Loucy (cell line): ENCODE measurements at regions not wholly inside any gene's neighbourhood (a gene's known extent, or its start where the extent isn't known, plus 50 kb on each side); places are given as distances from the start of the nearest gene placed in this dataset.

Experiments used
- EZH2phosphoT487 ChIP-seq: fragments of 200-600 bp; IDR thresholded peaks from 2 replicates; pipeline ENCODE4 v1.6.1; 2018; ENCODE audit warnings: antibody characterized with exemption, mild to moderate bottlenecking, moderate library complexity, borderline replicate concordance
- TF ChIP-seq, protein P1 (sequence below): fragments of 200-600 bp; sonication (generic); conservative IDR thresholded peaks from 2 replicates; pipeline ENCODE4 v1.5.1; 2014; ENCODE audit warnings: mild to moderate bottlenecking, antibody characterized with exemption, low read length

DNA sequence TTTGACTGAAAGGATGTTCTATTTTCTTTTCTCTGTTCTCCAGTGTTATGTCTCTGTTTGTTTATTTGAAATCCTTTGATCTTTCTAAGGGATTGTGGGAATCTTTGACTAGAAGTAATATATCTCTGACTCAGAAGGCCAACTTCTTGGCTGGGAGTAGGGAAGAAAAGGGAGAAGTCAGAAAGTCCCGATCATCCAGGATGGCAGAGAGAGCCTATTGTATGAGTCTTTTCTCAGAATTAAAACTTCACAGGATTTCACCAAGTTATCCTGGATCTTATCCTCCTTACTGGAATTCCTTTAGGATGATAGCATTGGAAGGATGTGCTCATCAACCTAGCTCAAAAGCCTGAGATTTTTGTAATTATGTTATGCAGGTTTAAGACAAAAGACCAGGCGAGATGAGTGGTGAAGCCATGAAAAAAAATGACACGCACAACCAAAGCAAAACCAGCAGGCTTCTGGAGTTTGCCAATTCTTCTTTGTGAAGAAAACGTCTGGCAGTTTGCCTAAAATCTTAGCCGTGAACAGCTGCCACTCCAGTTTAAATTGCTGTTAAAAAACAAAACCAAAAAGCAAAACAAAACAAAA, 383.6 kb upstream of the SMIM21 start:
- TF ChIP-seq, protein P1, sequence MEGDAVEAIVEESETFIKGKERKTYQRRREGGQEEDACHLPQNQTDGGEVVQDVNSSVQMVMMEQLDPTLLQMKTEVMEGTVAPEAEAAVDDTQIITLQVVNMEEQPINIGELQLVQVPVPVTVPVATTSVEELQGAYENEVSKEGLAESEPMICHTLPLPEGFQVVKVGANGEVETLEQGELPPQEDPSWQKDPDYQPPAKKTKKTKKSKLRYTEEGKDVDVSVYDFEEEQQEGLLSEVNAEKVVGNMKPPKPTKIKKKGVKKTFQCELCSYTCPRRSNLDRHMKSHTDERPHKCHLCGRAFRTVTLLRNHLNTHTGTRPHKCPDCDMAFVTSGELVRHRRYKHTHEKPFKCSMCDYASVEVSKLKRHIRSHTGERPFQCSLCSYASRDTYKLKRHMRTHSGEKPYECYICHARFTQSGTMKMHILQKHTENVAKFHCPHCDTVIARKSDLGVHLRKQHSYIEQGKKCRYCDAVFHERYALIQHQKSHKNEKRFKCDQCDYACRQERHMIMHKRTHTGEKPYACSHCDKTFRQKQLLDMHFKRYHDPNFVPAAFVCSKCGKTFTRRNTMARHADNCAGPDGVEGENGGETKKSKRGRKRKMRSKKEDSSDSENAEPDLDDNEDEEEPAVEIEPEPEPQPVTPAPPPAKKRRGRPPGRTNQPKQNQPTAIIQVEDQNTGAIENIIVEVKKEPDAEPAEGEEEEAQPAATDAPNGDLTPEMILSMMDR, result no peak
- no peak for TF ChIP-seq EZH2phosphoT487
